ENCODE measurements at regions not wholly inside any gene's neighbourhood (a gene's known extent, or its start where the extent isn't known, plus 50 kb on each side); places are given as distances from the start of the nearest gene placed in this dataset.
"Not testable (repeated sequence)": the region's sequence is repeated elsewhere in the genome, so short reads cannot be mapped to it uniquely, and the experiment has no call there.

DNA sequence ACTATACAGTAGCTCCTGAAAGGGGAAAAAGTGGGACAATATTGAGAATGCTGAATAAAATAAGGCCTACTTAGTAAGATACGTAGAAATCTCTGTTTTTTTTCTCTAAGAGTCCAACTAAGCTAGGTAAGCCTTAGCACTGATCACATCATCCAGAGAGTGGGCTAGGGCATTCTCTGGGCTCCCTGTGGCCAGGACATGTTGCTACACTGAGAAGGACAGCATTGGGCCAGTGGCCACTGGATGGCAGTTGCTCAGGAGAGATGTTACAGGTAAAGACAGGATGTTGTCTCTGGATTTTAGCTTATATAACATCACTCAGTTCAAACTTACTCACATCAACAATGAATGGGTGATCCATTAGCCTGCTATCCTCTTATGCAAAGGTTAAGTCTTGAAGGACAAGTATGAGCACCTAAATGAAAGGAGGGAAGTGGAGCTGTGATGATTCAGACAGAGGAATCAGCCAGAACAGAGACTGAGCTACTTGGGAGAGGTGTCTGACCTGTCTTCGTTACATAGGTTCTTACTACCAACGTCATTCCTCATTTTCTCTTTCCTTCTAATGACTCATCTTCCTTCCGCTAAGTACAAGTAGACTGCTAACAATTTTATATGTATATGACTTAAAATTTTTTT lies 226.6 kb upstream of the ADCY2 start:
- no peak overlapping the region for H3K4me3 Mint-ChIP-seq (ENCODE audit: low read depth)
- no peak overlapping the region for H3K27ac Mint-ChIP-seq
- H3K4me1 Mint-ChIP-seq (ENCODE audit: low read depth) = no peaks in the 10 kb centered on the region
- peaks cover 1% of the 10 kb centered on the region for H3K36me3 Mint-ChIP-seq (ENCODE audit: insufficient read depth)
- H3K27me3 Mint-ChIP-seq = no peaks in the 10 kb centered on the region
- no peak for DNase-seq (ENCODE audit: low spot score, unreplicated experiment)
- no peak for TF ChIP-seq CTCF (IDR thresholded peaks at IDR 0.05; ENCODE audit: unreplicated experiment)
- peaks cover 7% of the 10 kb centered on the region for H3K9me3 Mint-ChIP-seq (ENCODE audit: low read depth)

- peak overlapping the region; percentile 56 for H3K4me3 Mint-ChIP-seq (ENCODE audit: low read depth)
- DNase-seq (ENCODE audit: low spot score, unreplicated experiment); H3K27ac Mint-ChIP-seq; H3K9me3 Mint-ChIP-seq (ENCODE audit: low read depth); H3K4me1 Mint-ChIP-seq (ENCODE audit: low read depth); H3K27me3 Mint-ChIP-seq; H3K36me3 Mint-ChIP-seq (ENCODE audit: insufficient read depth): not testable (repeated sequence)
These were observed 225.2 kb upstream of the ADCY2 start for GRCh38 chr5:7170785-7171184.

DNA sequence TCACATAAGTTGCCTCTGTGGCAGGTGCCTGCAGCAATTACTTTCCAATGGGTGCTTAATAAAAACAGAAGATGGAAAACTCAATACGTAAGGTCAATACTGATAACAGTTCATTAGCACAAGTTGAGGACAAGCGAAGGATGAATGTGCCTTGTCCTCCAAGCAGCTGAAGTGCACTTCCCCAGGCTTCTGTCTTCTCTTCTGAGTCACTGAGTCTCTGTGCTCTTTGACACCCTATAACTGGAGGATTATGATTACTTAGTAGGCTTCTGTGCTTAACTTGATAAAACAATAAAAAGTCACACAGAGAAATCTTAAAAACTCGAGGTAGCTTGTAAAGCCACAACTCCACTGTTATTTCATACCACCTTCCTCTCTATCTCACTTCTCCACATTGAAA lies 216.6 kb upstream of the ADCY2 start:
- no peak for TF ChIP-seq CTCF (IDR thresholded peaks at IDR 0.05; ENCODE audit: unreplicated experiment)
- Mint-ChIP-seq H3K27ac (peak overlapping the region; percentile 77), H3K36me3 (ENCODE audit: insufficient read depth) (no peaks in the 10 kb centered on the region), H3K9me3 (ENCODE audit: low read depth) (peaks cover 2% of the 10 kb centered on the region), H3K27me3 (no peaks in the 10 kb centered on the region), H3K4me1 (ENCODE audit: low read depth) (peaks cover 37% of the 10 kb centered on the region), H3K4me3 (ENCODE audit: low read depth) (no peak overlapping the region)
- no peak for DNase-seq (ENCODE audit: low spot score, unreplicated experiment)

DNA sequence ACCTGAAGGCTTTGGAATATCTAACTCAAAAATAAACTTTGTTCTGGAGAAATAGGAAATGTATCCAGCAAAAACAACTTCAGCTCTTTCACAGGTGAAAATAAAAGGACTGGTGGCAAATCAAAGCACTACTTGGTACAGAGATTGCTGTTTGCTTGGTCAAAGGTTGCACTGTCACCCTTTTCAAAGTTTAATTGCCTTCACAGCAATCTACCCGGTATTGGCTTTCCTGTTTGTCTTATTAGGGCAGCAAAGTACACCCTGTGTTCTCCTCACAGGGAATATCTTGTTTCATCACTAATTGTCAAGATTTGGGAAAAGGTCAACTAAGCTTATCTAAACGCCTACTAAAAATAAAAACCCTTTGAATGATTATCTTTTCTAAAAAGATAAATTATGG lies 214.1 kb upstream of the ADCY2 start:
- H3K9me3 Mint-ChIP-seq (ENCODE audit: low read depth) = peaks cover 6% of the 10 kb centered on the region
- peaks cover 3% of the 10 kb centered on the region for H3K27me3 Mint-ChIP-seq
- DNase-seq (ENCODE audit: low spot score, unreplicated experiment) = no peak
- H3K4me3 Mint-ChIP-seq (ENCODE audit: low read depth) = peak overlapping the region; percentile 42
- H3K4me1 Mint-ChIP-seq (ENCODE audit: low read depth) = peaks cover 40% of the 10 kb centered on the region
- no peak for TF ChIP-seq CTCF (IDR thresholded peaks at IDR 0.05; ENCODE audit: unreplicated experiment)
- no peaks in the 10 kb centered on the region for H3K36me3 Mint-ChIP-seq (ENCODE audit: insufficient read depth)
- H3K27ac Mint-ChIP-seq = no peak overlapping the region

DNA sequence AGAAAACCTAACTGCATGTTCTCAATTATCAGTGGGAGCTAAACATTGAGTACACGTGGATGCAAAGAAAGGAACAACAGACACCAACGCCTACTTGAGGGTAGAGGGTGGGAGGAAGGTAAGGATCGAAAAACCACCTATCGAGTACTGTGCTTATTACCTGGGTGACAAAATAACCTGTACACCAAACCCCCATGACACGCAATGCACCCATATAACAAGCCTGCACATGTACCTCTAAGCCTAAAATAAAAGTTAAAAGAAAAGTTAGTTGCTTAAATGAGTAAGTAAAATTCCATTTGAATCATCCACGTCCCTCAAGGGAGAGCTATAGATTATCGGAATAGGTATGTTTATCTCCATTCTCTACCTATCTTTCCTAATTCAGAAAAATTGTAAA lies 210.2 kb upstream of the ADCY2 start:
- no peaks in the 10 kb centered on the region for H3K36me3 Mint-ChIP-seq (ENCODE audit: insufficient read depth)
- no peak for TF ChIP-seq CTCF (IDR thresholded peaks at IDR 0.05; ENCODE audit: unreplicated experiment)
- H3K4me1 Mint-ChIP-seq (ENCODE audit: low read depth) = peaks cover 22% of the 10 kb centered on the region
- H3K27me3 Mint-ChIP-seq = peaks cover 3% of the 10 kb centered on the region
- no peak overlapping the region for H3K27ac Mint-ChIP-seq
- no peak for DNase-seq (ENCODE audit: low spot score, unreplicated experiment)
- H3K4me3 Mint-ChIP-seq (ENCODE audit: low read depth) = no peak overlapping the region
- peaks cover 6% of the 10 kb centered on the region for H3K9me3 Mint-ChIP-seq (ENCODE audit: low read depth)

DNA sequence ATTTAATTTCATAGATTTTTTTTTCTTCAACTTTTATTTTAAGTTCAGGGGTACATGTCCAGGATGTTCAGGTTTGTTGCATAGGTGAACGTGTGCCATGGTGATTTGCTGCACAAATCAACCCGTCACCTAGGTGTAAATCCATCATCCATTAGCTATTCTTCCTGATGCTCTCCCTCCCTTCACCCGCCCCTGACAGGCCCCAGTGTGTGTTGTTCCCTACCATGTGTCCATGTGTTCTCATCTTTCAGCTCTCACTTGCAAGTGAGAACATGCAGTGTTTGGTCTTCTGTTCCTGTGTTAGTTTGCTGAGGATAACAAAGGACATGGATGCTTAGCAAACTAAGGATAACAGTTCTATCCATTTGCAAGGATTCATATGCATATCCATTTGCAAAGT lies 209.1 kb upstream of the ADCY2 start:
- H3K27me3 Mint-ChIP-seq = peaks cover 3% of the 10 kb centered on the region
- H3K9me3 Mint-ChIP-seq (ENCODE audit: low read depth) = peaks cover 6% of the 10 kb centered on the region
- H3K4me3 Mint-ChIP-seq (ENCODE audit: low read depth) = no peak overlapping the region
- no peak for DNase-seq (ENCODE audit: low spot score, unreplicated experiment)
- no peaks in the 10 kb centered on the region for H3K36me3 Mint-ChIP-seq (ENCODE audit: insufficient read depth)
- no peak overlapping the region for H3K27ac Mint-ChIP-seq
- TF ChIP-seq CTCF (IDR thresholded peaks at IDR 0.05; ENCODE audit: unreplicated experiment) = no peak
- H3K4me1 Mint-ChIP-seq (ENCODE audit: low read depth) = peaks cover 15% of the 10 kb centered on the region

Measured in progenitor cell of endocrine pancreas (in vitro differentiated cells).